ENCODE measurements at regions not wholly inside any gene's neighbourhood (a gene's known extent, or its start where the extent isn't known, plus 50 kb on each side); places are given as distances from the start of the nearest gene placed in this dataset.

GRCh38 chr1:208564466-208564865 lies 320.3 kb upstream of the PLXNA2 start (continued):
- TF ChIP-seq PRDM10 (tag by site-specific recombination; IDR thresholded peaks at IDR 0.05), result no peak
- TF ChIP-seq MZF1 (tag by site-specific recombination; IDR thresholded peaks at IDR 0.05; ENCODE audit: borderline replicate concordance), result no peak
- no peak for TF ChIP-seq ZNF112 (tag by site-specific recombination; IDR thresholded peaks at IDR 0.05)
- TF ChIP-seq ZNF214 (tag by site-specific recombination; IDR thresholded peaks at IDR 0.05; ENCODE audit: borderline replicate concordance), result no peak
- TF ChIP-seq ZNF423 (tag by site-specific recombination; IDR thresholded peaks at IDR 0.05), result no peak
- TF ChIP-seq ZNF239 (tag by site-specific recombination; IDR thresholded peaks at IDR 0.05), result no peak

GRCh38 chr1:208565756-208566440 lies 321.7 kb upstream of the PLXNA2 start:
- Histone ChIP-seq H3K36me3 (ENCODE audit: control insufficient read depth in 2 of 2, insufficient read depth in 1 of 2, low read length in 2 of 2) (no peaks in the 10 kb centered on the region), H3K9me3 (ENCODE audit: control insufficient read depth, insufficient read depth, low read depth, low read length) (no peaks in the 10 kb centered on the region), H3K27ac (ENCODE audit: extremely low read depth, low read depth, low read length) (no peak overlapping the region), H3K4me1 (ENCODE audit: control insufficient read depth, insufficient read depth, low read length) (no peaks in the 10 kb centered on the region), H3K4me3 (ENCODE audit: low read depth, low read length) (no peak overlapping the region)
- POLR2A ChIA-PET, result no interaction called here
- TF ChIP-seq ZNF26 (tag by site-specific recombination; IDR thresholded peaks at IDR 0.05), result no peak
- no peak for TF ChIP-seq ZNF223 (tag by site-specific recombination; IDR thresholded peaks at IDR 0.05)
- no peak for TF ChIP-seq ZNF701 (tag by site-specific recombination; IDR thresholded peaks at IDR 0.05)
- no peak for TF ChIP-seq ZNF561 (tag by site-specific recombination; IDR thresholded peaks at IDR 0.05; ENCODE audit: borderline replicate concordance)
- no peak for TF ChIP-seq ZBTB7A (tag by site-specific recombination; IDR thresholded peaks at IDR 0.05; ENCODE audit: low read depth)
- TF ChIP-seq ZNF555 (tag by site-specific recombination; conservative IDR thresholded peaks at IDR 0.05), result no peak
- no peak for TF ChIP-seq ZNF639 (tag by site-specific recombination; IDR thresholded peaks at IDR 0.05)
- TF ChIP-seq GLI2 (tag by site-specific recombination; IDR thresholded peaks at IDR 0.05; ENCODE audit: borderline replicate concordance, low read depth), result no peak
- CTCF ChIA-PET, result interaction anchor here (0.7 kb wide), 1 partner anchor 12 kb away, joined by 5 read pairs; no protein-coding TSS in a partner anchor

GRCh38 chr1:208569181-208569580 lies 325.0 kb upstream of the PLXNA2 start:
- Histone ChIP-seq H3K9me3 (ENCODE audit: control insufficient read depth, insufficient read depth, low read depth, low read length) (no peaks in the 10 kb centered on the region), H3K36me3 (ENCODE audit: control insufficient read depth in 2 of 2, insufficient read depth in 1 of 2, low read length in 2 of 2) (no peaks in the 10 kb centered on the region), H3K27ac (ENCODE audit: extremely low read depth, low read depth, low read length) (no peak overlapping the region), H3K4me1 (ENCODE audit: control insufficient read depth, insufficient read depth, low read length) (no peaks in the 10 kb centered on the region), H3K4me3 (ENCODE audit: low read depth, low read length) (no peak overlapping the region)
- ChIA-PET CTCF (interaction anchor here (0.7 kb wide), 2 partner anchors 9 to 562 kb away, joined by 3 read pairs; no protein-coding TSS in a partner anchor), POLR2A (no interaction called here)
- TF ChIP-seq ZFP41 (tag by site-specific recombination; IDR thresholded peaks at IDR 0.05; ENCODE audit: borderline replicate concordance), result no peak
